OCI-LY7 (cell line): ENCODE measurements at regions not wholly inside any gene's neighbourhood (a gene's known extent, or its start where the extent isn't known, plus 50 kb on each side); places are given as distances from the start of the nearest gene placed in this dataset.

Experiments used
- CTCF ChIP-seq: fragments of 200-600 bp; sonication (generic); conservative IDR thresholded peaks from 2 replicates; pipeline ENCODE4 v1.5.1; 2014; ENCODE audit warnings: mild to moderate bottlenecking, antibody characterized with exemption, low read length, moderate library complexity, mixed read lengths
- EZH2phosphoT487 ChIP-seq: fragments of 200-600 bp; sonication (generic); IDR thresholded peaks from 2 replicates; pipeline ENCODE4 v1.6.1; 2018; ENCODE audit warnings: low read depth, borderline replicate concordance, mild to moderate bottlenecking, mixed run types, antibody characterized with exemption, low read length, moderate library complexity, mixed read lengths

GRCh38 chr10:28091913-28092312, 93.0 kb upstream of the ODAD2 start:
- TF ChIP-seq EZH2phosphoT487 (no peak), CTCF (no peak)
